SK-N-SH (cell line): ENCODE measurements at regions not wholly inside any gene's neighbourhood (a gene's known extent, or its start where the extent isn't known, plus 50 kb on each side); places are given as distances from the start of the nearest gene placed in this dataset.

Experiments used
- CTCF ChIA-PET: fragments of 300-600, 350-600 bp; formaldehyde crosslinking; extraction: SDS; loops from one replicate; lab custom pipeline; 2021; lab: Yijun Ruan, JAX
- POLR2A ChIA-PET: fragments of 350-600 bp; sonication (Branson Sonifier 250); formaldehyde crosslinking; extraction: SDS; loops from one replicate; lab custom pipeline; 2020; ENCODE audit warnings: antibody characterized with exemption, inconsistent platforms; lab: Yijun Ruan, JAX
- DNase-seq: peaks from one replicate; pipeline ENCODE4 v3.0.0; 2012
- H2AFZ ChIP-seq: fragments of 200-600 bp; sonication (generic); 2 replicates; pipeline ENCODE4 v1.8.1; 2016; ENCODE audit warnings: antibody characterized with exemption, mild to moderate bottlenecking, low read depth
- H3F3A ChIP-seq: fragments of 200-600 bp; sonication (generic); replicated peaks from 2 replicates; pipeline ENCODE3; 2016; ENCODE audit warnings: antibody characterized with exemption, mild to moderate bottlenecking; ENCODE audit not compliant: insufficient read depth
- H3K27ac ChIP-seq, 2 experiments: fragments of 200-500 bp in 1 of 2; fragments of 200-600 bp in 1 of 2; sonication (Bioruptor generic) in 1 of 2; sonication (generic), shearing (Covaris generic) in 1 of 2; 2 replicates each; pipeline versions ENCODE4 v1.5.1 to v1.6.1; 2014 to 2016; ENCODE audit warnings: low read depth in 2 of 2, inconsistent platforms in 1 of 2, low read length in 1 of 2, mild to moderate bottlenecking in 1 of 2, mixed read lengths in 1 of 2
- H3K27me3 ChIP-seq: fragments of 200-600 bp; sonication (generic), shearing (Covaris generic); 2 replicates; pipeline ENCODE4 v1.6.1; 2016; ENCODE audit warnings: mixed run types; ENCODE audit not compliant: insufficient read depth
- H3K36me3 ChIP-seq, 2 experiments: fragments of 200-500 bp in 1 of 2; fragments of 200-600 bp in 1 of 2; sonication (Bioruptor generic) in 1 of 2; sonication (generic) in 1 of 2; replicated peaks in 1 of 2; 2 replicates each; pipeline versions ENCODE3 to v1.5.1; 2014 to 2016; ENCODE audit warnings: low read length in 1 of 2, mild to moderate bottlenecking in 1 of 2; ENCODE audit not compliant: insufficient read depth in 2 of 2, control insufficient read depth in 1 of 2
- H3K4me1 ChIP-seq, 2 experiments: fragments of 200-500 bp in 1 of 2; fragments of 200-600 bp in 1 of 2; sonication (Bioruptor generic) in 1 of 2; sonication (generic), shearing (Covaris generic) in 1 of 2; 2 replicates each; pipeline versions ENCODE4 v1.5.1 to v1.6.1; 2014 to 2016; ENCODE audit warnings: low read depth in 1 of 2, low read length in 1 of 2, mixed run types in 1 of 2; ENCODE audit not compliant: insufficient read depth in 2 of 2, control insufficient read depth in 1 of 2
- H3K4me2 ChIP-seq: fragments of 200-600 bp; sonication (generic), shearing (Covaris generic); 2 replicates; pipeline ENCODE4 v1.6.1; 2017; ENCODE audit warnings: mixed run types
- H3K4me3 ChIP-seq, 2 experiments: fragments of 200-500 bp in 1 of 2; fragments of 200-600 bp in 1 of 2; sonication (Bioruptor generic) in 1 of 2; sonication (generic), shearing (Covaris generic) in 1 of 2; 2 replicates each; pipeline versions ENCODE4 v1.5.1 to v1.8.1; 2014 to 2016; ENCODE audit warnings: low read depth in 2 of 2, inconsistent platforms in 1 of 2, low read length in 1 of 2, mild to moderate bottlenecking in 1 of 2, mixed read lengths in 1 of 2, moderate library complexity in 1 of 2
- H3K79me2 ChIP-seq: fragments of 200-600 bp; sonication (generic); 2 replicates; pipeline ENCODE4 v1.8.1; 2017; ENCODE audit warnings: mild to moderate bottlenecking; ENCODE audit not compliant: insufficient read depth
- H3K9ac ChIP-seq: fragments of 200-600 bp; sonication (generic); 2 replicates; pipeline ENCODE4 v1.6.1; 2017; ENCODE audit warnings: mixed run types
- H3K9me2 ChIP-seq: fragments of 200-600 bp; sonication (generic); 2 replicates; pipeline ENCODE4 v1.6.1; 2017; ENCODE audit warnings: mixed run types
- H3K9me3 ChIP-seq: fragments of 200-600 bp; sonication (generic); 2 replicates; pipeline ENCODE4 v1.6.1; 2017; ENCODE audit warnings: mixed run types, mild to moderate bottlenecking, moderate library complexity
- H4K20me1 ChIP-seq: fragments of 200-600 bp; sonication (generic); 2 replicates; pipeline ENCODE4 v1.6.1; 2017; ENCODE audit warnings: mild to moderate bottlenecking, mixed run types; ENCODE audit not compliant: insufficient read depth
- CHD2 ChIP-seq: fragments of 150-350 bp; IDR thresholded peaks from 2 replicates; pipeline ENCODE4 v1.6.1; 2018; ENCODE audit warnings: low read length; ENCODE audit not compliant: partially characterized antibody
- FOXM1 ChIP-seq: IDR thresholded peaks from 2 replicates; pipeline ENCODE4 v1.4.0; 2012; ENCODE audit warnings: low read depth, mild to moderate bottlenecking
- GABPA ChIP-seq: IDR thresholded peaks from 2 replicates; pipeline ENCODE4 v1.4.0; 2012; ENCODE audit warnings: low read depth, mild to moderate bottlenecking
- JUND ChIP-seq: IDR thresholded peaks from 2 replicates; pipeline ENCODE4 v1.4.0; 2012
- NRF1 ChIP-seq: IDR thresholded peaks from 2 replicates; pipeline ENCODE4 v1.6.1; 2012; ENCODE audit warnings: low read depth, mild to moderate bottlenecking, low read length
- RAD21 ChIP-seq: IDR thresholded peaks from 2 replicates; pipeline ENCODE4 v1.6.1; 2012; ENCODE audit warnings: mild to moderate bottlenecking, low read length
- REST ChIP-seq: IDR thresholded peaks from 2 replicates; pipeline ENCODE4 v1.6.1; 2012; ENCODE audit warnings: mild to moderate bottlenecking, low read depth, low read length, moderate library complexity
- SIN3A ChIP-seq: IDR thresholded peaks from 2 replicates; pipeline ENCODE4 v1.6.1; 2012; ENCODE audit warnings: low read depth, mild to moderate bottlenecking, low read length, moderate library complexity, borderline replicate concordance
- USF2 ChIP-seq: fragments of 150-350 bp; IDR thresholded peaks from 2 replicates; pipeline ENCODE4 v1.6.1; 2017; ENCODE audit warnings: antibody characterized with exemption, low read length, low read depth, borderline replicate concordance
- YY1 ChIP-seq: IDR thresholded peaks from 2 replicates; pipeline ENCODE4 v1.4.0; 2012; ENCODE audit warnings: low read depth, mild to moderate bottlenecking
- ZBTB33 ChIP-seq: IDR thresholded peaks from 2 replicates; pipeline ENCODE4 v1.4.0; 2012; ENCODE audit warnings: low read depth, borderline replicate concordance
- whole genome bisulfite sequencing: methylation state at CpG from one replicate; pipeline ENCODE4 v1.1.6; 2017; ENCODE audit warnings: low lambda C conversion rate; 5-methylcytosine and 5-hydroxymethylcytosine counted together
- TF ChIP-seq, protein P1 (sequence below): IDR thresholded peaks from 2 replicates; pipeline ENCODE4 v1.4.0; 2012; ENCODE audit warnings: low read depth, borderline replicate concordance

- Histone ChIP-seq H3K9ac (no peak overlapping the region), H3K9me2 (no peaks in the 10 kb centered on the region), H3K9me3 (no peaks in the 10 kb centered on the region), H2AFZ (no peak overlapping the region), H3K4me1 (peaks cover 0 to 2% of the 10 kb centered on the region in 2 experiments; a peak in 1 of 4 replicates), H3K4me3 (no peak overlapping the region), H3K36me3 (no peaks in the 10 kb centered on the region), H3K27me3 (no peaks in the 10 kb centered on the region), H3F3A (no peaks in the 10 kb centered on the region), H3K27ac (peak overlapping the region in 1 of 2 experiments; percentile 13; a peak in 2 of 4 replicates), H4K20me1 (no peaks in the 10 kb centered on the region), H3K4me2 (no peak overlapping the region), H3K79me2 (no peaks in the 10 kb centered on the region)
- ChIA-PET POLR2A (no interaction called here), CTCF (no interaction called here)
- 94% methylated on average over 7 of the region's 7 CpGs for WGBS
- no peak for TF ChIP-seq SIN3A
- no peak for TF ChIP-seq FOXM1
- TF ChIP-seq GABPA = no peak
- no peak for TF ChIP-seq CHD2
- TF ChIP-seq USF2 = no peak
- TF ChIP-seq, protein P1, sequence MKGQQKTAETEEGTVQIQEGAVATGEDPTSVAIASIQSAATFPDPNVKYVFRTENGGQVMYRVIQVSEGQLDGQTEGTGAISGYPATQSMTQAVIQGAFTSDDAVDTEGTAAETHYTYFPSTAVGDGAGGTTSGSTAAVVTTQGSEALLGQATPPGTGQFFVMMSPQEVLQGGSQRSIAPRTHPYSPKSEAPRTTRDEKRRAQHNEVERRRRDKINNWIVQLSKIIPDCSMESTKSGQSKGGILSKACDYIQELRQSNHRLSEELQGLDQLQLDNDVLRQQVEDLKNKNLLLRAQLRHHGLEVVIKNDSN = no peak
- no peak for TF ChIP-seq YY1
- TF ChIP-seq JUND = no peak
- no peak for TF ChIP-seq RAD21
- TF ChIP-seq NRF1 = no peak
- no peak for TF ChIP-seq REST
- TF ChIP-seq ZBTB33 = no peak
- no peak for DNase-seq
Observed at GRCh38 chr2:109699646-109700045, 85.5 kb downstream of the SOWAHC start.
